Neural cell (in vitro differentiated cells): ENCODE measurements at regions not wholly inside any gene's neighbourhood (a gene's known extent, or its start where the extent isn't known, plus 50 kb on each side); places are given as distances from the start of the nearest gene placed in this dataset.

Experiments used
- CTCF ChIP-seq: fragments of 450-650 bp; IDR thresholded peaks from 2 replicates; pipeline ENCODE4 v1.5.1; 2014; ENCODE audit warnings: antibody characterized with exemption, mild to moderate bottlenecking, moderate library complexity; ENCODE audit not compliant: poor library complexity, severe bottlenecking
- EP300 ChIP-seq: fragments of 450-650 bp; conservative IDR thresholded peaks from 2 replicates; pipeline ENCODE4 v1.6.1; 2014; ENCODE audit warnings: antibody characterized with exemption, mild to moderate bottlenecking, moderate library complexity; ENCODE audit not compliant: poor library complexity, severe bottlenecking
- POLR2AphosphoS5 ChIP-seq: IDR thresholded peaks from 2 replicates; pipeline ENCODE4 v1.6.1; 2012
- RAD21 ChIP-seq: fragments of 450-650 bp; conservative IDR thresholded peaks from 2 replicates; pipeline ENCODE4 v1.6.1; 2014; ENCODE audit warnings: antibody characterized with exemption, mild to moderate bottlenecking, moderate library complexity
- SMC3 ChIP-seq: fragments of 450-650 bp; conservative IDR thresholded peaks from 2 replicates; pipeline ENCODE4 v1.6.1; 2014; ENCODE audit warnings: antibody characterized with exemption, mild to moderate bottlenecking, moderate library complexity; ENCODE audit not compliant: poor library complexity

DNA sequence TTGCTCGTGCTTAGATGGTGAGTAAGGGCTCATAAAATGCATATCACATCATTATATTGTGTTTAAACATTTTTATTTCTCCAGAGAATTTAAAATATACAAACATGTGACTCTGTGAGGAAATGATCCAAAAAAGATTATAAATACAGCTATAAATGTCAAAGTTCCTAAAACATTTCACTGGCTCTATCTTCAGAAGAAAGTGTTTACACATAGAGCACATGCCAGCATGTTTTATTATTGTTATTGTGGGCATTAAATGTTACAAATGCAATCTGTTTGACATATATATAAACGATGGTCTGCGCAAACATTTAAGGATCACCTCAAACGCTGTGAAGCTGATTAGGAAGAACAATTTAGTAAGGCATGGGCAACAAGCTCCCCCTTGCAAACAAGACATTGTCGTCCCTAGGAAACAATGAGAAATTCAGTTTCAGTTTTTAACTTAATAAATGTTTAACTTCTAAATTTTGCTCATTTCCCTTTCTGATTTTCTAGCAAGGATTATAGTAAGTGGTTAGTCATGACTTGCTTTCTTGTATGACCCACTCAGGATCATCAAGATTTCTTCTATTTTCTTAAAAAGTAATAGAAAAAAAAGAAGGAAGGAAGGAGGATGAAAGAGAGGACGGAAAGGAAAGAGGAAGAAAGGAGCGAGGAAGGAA lies 207.5 kb downstream of the SATB1 start:
- TF ChIP-seq EP300: no peak
- no peak for TF ChIP-seq CTCF
- TF ChIP-seq POLR2AphosphoS5: no peak
- no peak for TF ChIP-seq SMC3
- TF ChIP-seq RAD21: no peak
